Sigmoid colon (tissue), 4 donors: ENCODE measurements at regions not wholly inside any gene's neighbourhood (a gene's known extent, or its start where the extent isn't known, plus 50 kb on each side); places are given as distances from the start of the nearest gene placed in this dataset.

ENCODE experiments used
- CTCF ChIP-seq, 4 experiments: fragments of 450-650 bp in 3 of 4; fragments of 200-600 bp in 1 of 4; IDR thresholded peaks; one replicate each; pipeline ENCODE4 v1.5.1; 2016 to 2019; ENCODE audit warnings: antibody characterized with exemption in 4 of 4, mild to moderate bottlenecking in 3 of 4, moderate library complexity in 2 of 4
- EP300 ChIP-seq, 4 donors: sonication (generic); formaldehyde crosslinking; IDR thresholded peaks; one replicate each; pipeline ENCODE4 v1.6.1; 2017; ENCODE audit warnings: antibody characterized with exemption in 4 of 4
- POLR2A ChIP-seq, 2 donors: fragments of 450-650 bp; IDR thresholded peaks; one replicate each; pipeline ENCODE4 v1.6.1; 2016; ENCODE audit warnings: antibody characterized with exemption in 2 of 2, mild to moderate bottlenecking in 2 of 2, moderate library complexity in 2 of 2
- POLR2AphosphoS5 ChIP-seq, 4 donors: sonication (generic); formaldehyde crosslinking; IDR thresholded peaks; one replicate each; pipeline ENCODE4 v1.6.1; 2017; ENCODE audit warnings: antibody characterized with exemption in 4 of 4

- TF ChIP-seq CTCF (IDR thresholded peaks at IDR 0.05) (no peak), POLR2A (IDR thresholded peaks at IDR 0.05) (no peak), POLR2AphosphoS5 (IDR thresholded peaks at IDR 0.05) (no peak), EP300 (IDR thresholded peaks at IDR 0.05) (no peak)
Measured at GRCh38 chr2:12856934-12857601, 140.3 kb downstream of the TRIB2 start.
